GM21390 (cell line): ENCODE measurements at regions not wholly inside any gene's neighbourhood (a gene's known extent, or its start where the extent isn't known, plus 50 kb on each side); places are given as distances from the start of the nearest gene placed in this dataset.

Experiments used
- ATAC-seq: cut with Tn5 transposase; IDR thresholded peaks from one replicate; pipeline ENCODE4 v1.9.1; 2021; ENCODE audit not compliant: unreplicated experiment

DNA sequence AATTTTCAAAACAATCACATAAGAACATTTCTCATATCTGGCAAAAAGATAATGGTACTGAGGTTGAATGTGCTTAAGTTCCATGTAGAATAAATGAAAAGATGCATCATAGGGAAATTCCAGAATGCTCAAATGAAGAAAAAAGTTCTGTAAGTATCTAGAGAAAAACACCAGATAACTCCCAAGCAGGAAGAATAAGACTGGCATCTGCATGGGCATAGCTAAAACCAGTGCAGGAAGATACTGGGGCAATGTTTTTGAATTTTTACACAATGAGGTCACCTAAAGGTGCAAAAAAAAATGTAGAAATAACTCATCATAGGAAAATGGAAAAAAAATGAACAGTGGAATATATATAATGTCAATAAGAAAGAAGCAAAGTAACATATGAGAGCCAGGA is 275.2 kb downstream of the BAMBI start:
- ATAC-seq = no peak

DNA sequence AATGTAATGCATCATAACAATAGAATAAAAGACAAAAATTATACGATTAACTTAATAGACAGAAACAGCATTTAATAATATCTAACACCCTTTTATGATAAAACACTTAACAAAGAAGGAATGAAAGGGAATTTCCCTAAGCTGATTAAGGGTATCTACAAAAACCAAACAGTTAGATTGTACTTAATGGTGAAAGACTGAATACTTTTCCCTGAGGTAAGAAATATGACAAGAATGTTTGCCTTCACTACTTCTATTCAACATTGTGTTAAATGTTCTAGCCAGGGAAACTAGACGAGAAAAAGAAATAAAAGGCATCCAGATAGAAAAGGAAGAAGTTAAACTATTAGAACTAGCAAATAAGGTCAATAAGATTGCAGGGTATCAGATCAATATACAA is 276.9 kb downstream of the BAMBI start:
- no peak for ATAC-seq

DNA sequence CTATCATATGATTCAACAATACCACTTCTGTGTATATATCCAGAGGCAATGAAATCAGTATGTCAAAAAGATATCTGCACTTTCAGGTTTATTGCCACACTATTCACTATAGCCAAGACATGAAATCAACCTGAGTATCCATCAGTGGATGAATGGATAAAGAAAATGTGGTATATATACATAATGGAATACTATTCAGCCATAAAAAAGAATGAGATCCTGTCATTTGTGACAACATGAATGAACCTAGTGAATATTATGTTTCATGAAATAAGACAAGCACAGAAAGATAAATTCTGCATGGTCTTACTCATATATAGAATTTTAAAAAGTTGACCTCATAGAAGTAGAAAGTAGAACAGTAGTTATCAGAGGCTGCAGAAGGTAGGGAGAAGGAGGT is 281.1 kb downstream of the BAMBI start:
- no peak for ATAC-seq

DNA sequence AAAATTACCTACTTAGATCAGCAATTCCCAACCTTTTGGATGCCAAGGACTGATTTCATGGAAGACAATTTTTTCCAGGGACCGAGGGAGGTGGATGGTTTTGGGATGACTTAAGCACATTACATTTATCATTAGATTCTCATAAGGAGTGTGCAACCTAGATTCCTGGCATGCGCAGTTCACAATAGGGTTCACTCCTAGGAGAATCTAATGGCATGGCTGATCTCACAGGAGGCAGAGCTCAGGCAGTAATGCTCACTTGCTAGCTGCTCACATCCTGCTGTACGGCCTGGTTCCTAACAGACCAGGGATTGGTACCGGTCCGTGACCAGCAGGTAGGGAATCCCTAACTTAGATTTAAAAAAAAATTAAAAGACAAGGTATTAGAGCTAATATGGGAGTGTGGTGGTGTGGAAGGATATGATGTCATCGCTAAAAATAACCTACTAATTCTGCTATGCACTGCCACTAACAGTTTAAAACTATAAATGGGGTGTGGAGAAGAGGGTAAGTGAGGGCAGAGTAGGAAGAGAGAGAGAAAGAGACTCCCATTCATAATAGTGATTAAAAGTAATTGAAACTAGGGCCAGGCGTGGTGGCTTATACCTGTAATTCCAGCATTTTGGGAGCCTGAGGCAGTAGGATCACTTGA is 282.7 kb downstream of the BAMBI start:
- ATAC-seq = no peak

DNA sequence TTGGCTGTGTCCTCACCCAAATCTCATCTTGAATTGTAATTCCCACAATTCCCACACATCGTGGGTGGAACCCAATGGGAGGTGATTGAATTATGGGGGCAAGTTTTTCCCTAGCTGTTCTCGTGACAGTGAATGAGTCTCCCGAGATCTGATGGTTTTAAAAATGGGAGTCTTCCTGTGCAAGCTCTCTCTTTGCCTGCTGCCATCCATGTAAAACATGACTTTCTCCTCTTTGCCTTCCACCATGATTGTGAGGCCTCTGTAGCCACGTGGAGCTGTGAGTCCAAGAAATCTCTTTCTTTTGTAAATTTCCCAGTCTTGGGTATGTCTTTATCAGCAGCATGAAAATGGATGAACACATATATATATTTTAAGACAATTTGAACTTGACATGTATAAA is 285.4 kb downstream of the BAMBI start:
- ATAC-seq = no peak

DNA sequence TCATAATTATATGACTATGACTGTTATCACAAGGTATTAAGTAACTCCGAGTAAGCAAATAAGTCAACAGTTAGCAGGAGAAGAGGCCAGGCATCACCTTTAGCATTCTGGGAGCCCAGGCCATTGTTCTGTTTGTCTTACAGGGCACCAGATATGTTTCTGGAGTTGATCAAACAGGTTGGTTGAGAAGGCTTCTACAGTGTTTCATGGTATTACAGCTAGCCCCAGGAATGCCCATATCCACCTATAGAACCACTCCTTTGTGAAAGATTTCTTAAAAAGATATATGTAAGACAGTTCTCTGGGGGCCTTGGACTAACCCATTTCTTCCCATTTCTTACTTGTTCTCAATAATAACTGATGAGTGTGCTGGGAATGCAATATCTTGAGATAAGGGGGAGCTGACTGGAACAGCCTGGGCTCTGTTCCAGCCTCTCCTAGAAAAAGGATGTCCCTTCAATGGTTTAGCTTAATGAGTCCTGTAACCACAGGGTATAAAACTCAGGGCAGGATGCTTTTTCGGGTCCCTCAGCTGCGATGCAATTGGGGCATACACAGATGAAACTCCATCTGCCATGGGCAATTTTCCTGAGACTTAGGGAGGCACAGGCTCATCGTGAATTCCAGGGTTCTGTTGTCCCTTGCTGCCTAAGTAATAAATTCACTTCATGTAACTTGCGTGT is 286.4 kb downstream of the BAMBI start:
- ATAC-seq = no peak

DNA sequence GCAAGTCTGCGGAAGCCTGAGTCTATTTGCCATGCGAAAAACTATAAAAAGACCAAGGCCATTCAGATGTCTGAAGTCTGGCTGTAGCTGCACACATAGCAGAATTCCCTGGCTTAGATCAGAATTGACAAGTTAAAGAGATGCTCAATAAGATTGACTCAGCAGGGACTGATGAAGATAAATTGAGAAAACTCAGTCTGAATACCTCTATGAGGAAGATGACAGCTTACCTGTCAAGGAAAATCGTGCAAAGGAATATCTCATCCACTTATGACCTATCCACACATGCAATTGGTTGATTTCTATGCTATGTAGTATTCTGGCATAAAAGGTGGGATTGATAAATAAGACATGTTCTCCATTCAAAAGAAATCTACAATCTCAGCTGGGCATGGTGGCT is 288.6 kb downstream of the BAMBI start:
- no peak for ATAC-seq

DNA sequence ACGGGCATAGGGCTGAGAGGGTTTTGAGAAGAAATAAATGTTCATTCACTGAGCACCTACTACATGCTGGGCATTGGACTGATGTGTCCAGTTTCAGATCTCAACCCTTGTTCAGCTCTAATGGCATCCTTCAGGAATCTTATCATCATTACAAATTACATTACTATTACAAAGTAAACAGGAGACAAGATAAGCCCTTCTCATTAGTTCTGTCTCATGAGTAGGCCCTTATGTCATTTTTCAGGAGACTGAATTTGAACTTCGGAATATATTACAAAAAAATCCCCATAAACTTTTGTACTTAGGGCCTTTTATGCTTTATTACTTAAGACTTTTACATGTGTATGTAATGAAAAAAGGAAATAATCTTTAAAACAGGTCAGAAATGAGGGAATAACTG is 289.7 kb downstream of the BAMBI start:
- ATAC-seq = no peak

DNA sequence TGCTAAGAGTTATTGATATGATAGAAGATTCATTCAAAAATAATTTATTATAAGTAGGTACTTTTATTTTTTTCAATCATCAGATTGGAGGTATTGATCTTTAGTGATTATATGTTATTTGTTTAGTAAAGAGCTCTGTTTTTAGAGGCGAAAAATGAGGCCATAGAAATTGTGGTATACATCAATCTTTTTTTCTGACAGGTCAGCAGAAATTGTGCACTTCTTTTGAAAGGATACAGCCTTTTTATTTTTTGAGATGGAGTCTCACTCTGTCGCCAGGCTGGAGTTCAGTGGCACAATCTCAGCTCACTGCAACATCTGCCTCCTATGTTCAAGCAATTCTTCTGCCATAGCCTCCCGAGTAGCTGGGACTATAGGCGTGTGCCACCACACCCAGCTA is 292.1 kb downstream of the BAMBI start:
- no peak for ATAC-seq

DNA sequence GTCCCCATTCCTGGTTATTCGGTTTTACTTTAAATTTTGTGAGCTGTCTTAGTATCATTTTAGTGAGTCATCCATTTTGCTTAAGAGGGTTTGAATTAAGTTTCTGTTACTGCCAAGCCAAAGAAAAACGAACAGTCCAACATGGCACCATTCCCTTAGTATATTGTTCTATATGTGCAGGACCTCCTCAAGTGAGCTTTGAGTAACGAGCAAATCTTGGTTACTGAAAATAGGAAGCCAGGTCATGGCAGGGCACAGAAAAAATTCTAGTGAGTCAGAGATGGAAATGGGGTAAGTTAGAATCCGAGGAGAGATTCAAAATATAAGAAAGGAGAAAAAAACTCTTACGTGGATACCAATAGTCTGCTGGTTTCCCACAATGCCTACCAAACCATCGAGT is 292.9 kb downstream of the BAMBI start:
- ATAC-seq = no peak

DNA sequence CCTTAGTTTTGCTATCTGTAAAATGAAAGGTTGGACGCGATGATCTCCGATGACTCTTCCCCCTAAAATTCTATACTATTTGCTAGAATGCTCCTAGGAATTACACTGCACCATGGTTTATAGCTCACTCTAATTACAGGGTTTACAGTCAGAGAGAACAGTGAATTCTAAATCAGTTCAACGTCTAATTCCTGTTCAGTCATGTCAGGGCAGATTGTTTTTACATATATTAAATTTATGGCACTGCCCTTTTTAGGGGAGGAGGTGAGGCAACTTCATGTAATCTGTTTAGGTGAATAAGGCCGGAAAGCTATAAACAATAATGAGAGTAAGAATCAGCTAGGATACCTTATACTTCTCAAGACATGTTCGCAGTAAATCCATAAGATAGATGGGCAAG is 293.9 kb downstream of the BAMBI start:
- no peak for ATAC-seq

DNA sequence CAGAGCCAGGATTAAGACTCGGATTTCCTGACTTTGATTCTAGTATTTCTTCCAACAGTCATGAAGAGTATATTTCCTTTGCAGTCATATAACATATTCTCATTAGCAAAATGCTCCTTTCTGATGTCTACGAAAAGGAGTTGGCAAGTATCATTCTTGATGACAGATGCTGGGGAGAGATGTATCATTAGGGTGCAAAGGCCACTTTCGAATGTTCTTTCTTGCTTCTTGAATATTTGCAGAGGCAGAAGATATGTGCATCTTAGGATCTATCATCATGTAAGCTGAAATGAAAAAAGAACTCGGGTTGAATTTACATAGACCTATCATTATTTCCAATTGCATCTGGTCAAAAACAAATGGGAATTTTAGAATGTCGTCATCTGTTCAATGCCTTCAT is 294.4 kb downstream of the BAMBI start:
- ATAC-seq = no peak

DNA sequence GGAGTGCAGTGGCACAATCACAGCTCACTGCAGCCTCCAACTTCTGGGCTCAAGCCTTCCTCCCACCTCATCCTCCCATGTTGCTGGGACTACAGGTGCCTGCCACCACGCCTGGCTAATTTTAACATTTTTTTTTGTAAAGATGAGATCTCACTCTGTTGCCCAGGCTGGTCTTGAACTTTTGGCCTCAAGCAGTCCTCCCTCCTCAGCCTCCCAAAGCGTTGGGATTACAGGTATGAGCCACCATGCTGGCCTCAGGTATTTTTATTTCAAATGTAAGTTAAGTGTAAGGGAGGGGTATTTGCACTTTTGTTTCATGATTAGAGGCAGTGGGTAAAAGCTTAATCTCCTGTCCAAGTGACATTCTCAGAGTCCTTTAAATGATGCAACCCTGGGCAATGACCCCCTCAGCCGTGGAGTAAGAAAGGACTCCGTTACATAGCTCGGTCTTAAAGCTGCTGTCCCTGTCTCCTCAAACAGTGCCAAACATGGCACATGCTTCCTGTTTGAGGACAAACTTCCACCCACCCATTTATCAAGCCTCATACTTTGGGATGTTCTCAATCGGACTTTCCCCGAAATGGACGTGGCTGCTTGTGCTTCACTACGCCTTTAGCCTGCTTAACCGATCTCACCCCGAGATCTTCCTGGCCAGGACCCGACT is 296.1 kb downstream of the BAMBI start:
- ATAC-seq = no peak

DNA sequence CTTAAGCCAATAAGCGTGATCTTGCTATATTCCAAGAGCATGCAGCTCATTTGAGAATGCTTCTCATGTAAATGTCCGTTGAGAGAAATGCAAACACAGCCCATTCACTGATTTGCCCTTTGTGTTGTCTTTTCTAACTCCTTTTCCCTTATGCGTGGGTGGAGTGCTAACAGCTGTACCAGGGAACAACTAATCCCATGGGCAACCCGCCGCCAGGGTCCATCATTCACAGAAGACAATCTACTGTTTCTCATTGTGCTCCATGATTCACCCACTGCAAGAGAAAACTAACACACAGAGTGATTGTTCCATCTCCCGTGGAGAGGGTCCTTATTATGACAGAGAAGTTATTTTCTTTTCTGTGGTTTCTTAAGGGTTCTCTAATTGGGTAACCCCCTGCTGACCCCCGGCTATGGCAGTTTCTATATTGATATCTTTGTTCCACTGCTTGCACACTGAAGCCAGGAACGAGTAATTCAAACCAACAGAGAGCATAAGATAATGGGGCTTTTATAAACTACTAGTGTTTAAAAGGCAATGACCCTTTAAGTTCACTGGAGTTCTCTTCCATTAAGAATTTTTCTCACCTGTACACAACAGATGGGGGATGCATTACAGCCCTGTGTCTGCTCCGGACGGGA is 298.7 kb downstream of the BAMBI start:
- no peak for ATAC-seq

DNA sequence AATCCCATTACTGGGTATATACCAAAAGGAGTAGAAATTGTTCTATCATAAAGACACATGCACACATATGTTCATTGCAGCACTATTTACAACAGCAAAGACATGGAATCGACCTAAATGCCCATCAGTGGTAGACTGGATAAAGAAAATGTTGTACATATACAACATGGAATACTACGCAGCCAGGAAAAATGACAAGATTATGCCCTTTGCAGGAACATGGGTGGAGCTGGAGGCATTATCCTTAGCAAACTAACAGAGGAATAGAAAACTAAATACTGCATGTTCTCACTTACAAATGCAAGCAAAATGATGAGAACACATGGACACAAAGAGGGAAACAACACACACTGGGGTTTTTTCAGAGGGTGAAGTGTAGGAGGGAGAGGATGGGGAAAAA is 300.2 kb downstream of the BAMBI start:
- no peak for ATAC-seq

DNA sequence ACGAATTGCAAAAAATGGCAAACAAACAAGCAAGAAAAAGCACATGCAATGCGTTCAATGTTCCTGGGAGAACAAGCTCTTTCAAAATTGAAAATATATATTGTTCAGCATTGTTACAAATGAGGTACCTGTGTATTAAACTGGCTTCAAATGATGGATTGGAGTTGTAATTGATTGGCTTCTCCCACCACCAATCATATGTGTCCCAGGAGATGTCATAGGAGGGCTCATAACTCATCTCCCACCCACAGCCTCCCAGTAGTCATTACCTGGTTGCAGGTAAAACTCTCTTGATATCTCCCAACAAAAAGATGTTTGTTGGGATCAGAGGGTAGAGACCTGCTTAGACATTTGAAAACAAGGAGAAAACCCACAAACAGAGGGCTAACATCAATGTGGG is 302.9 kb downstream of the BAMBI start:
- no peak for ATAC-seq

DNA sequence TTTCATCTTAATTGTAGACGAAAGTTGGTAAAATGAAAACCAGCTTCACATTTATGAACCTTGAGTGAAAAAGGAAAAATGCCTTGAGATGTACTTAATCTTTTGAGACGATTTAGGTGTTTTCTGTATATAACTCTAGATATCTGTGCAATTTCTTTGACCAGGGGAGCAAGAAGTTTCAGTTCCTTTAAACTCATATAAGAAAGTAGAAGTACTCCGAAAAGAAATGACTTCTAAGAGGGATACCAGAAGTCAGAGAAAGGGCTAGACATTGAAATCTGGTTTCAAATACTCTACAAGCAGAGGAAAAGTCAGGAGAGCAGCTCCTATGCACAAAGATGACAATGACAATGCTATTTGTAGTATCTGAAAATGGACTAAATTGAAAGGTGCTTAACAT is 303.7 kb downstream of the BAMBI start:
- no peak for ATAC-seq

DNA sequence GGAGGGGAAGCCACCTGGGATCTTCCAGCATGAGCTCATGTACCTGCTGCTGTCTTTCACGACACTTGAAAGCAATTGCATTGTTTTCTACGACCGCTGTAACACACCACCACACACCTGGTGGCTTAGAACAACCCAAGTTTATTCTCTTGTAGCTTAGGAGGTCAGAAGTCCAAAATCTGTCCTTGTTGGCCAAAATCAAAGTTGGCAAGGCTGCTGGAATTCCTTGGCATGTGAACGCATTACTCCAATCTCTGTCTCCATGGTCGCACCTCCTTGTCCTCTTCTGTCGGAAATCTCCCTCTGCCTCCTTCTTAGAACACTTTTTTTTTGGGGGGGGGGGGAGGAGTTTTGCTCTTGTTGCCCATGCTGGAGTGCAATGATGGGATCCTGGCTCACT is 305.7 kb downstream of the BAMBI start:
- ATAC-seq = no peak

DNA sequence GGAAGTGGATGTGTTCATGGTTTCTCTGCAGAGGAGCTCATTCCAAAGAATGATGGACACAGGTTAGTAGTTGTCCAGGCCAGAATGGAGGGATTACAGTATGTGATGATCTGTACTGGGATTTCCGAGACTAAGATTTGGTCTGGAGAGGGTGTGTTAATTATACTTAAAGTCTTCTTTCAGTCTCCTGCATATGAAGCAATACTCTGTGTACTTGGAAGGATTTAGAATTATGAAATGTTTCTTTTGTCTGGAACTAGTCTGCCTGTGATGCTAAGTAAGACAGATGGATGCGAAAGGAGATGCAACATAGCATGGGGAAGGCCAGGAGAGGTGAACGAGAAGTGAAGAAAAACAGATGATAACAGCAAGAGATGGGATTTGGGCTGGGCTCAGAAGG is 305.1 kb upstream of the LYZL1 start:
- ATAC-seq = no peak

DNA sequence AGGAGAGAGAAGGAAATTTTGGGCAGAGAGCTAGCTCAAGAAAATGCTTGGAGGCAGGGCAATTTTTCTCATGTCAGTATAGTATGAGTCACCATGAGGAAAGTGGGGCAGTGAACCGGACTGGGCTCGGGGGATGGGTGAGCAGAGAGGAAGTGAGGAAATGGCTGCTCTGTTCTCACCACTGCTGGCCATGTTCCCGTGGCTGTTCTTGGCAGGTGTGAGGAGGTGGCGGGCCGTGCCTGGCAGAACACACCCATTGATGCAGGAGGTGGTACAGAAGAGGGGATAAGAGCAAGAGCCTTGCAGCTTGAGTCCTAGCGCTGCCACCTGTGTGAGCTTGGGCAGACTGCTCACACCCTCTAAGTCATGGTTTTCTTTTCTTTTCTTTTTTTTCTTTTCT is 304.4 kb upstream of the LYZL1 start:
- ATAC-seq = peak; percentile 70

DNA sequence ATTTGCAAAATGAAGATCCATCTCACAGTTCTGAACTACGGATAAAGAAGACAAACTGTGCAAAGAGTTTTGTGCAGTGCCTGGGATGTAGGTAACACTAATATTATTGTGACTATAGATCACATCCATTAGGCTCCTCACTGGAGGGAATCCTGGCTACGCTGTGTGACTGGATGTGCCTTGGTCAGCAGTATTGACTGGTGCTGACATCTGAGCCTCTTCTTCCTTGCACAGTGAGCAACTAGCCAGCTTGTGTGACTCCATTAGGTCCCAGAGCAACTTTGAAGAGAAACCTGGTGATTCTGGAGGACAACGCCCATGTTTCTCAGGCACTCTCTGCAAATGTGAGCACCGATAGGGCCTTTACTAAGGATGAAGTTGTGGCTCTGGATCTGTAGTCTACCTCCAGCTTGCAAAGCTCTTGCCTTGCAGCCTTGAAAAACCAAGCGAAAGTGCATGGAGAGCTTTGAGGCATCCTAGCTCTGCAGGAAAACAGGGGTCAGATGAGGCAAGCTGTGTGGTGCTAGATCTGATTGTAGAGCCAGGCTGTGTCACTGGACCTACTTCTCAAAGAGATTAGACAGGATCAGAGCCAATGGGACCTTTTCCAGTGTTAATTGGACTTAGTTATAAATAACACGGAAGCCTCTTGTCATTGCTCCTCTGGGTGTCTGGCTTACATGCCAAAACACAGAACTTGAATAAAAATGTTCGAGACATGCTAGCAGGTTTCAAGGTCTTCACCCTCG is 303.6 kb upstream of the LYZL1 start:
- ATAC-seq = no peak
